ENCODE measurements at regions not wholly inside any gene's neighbourhood (a gene's known extent, or its start where the extent isn't known, plus 50 kb on each side); places are given as distances from the start of the nearest gene placed in this dataset.

DNA sequence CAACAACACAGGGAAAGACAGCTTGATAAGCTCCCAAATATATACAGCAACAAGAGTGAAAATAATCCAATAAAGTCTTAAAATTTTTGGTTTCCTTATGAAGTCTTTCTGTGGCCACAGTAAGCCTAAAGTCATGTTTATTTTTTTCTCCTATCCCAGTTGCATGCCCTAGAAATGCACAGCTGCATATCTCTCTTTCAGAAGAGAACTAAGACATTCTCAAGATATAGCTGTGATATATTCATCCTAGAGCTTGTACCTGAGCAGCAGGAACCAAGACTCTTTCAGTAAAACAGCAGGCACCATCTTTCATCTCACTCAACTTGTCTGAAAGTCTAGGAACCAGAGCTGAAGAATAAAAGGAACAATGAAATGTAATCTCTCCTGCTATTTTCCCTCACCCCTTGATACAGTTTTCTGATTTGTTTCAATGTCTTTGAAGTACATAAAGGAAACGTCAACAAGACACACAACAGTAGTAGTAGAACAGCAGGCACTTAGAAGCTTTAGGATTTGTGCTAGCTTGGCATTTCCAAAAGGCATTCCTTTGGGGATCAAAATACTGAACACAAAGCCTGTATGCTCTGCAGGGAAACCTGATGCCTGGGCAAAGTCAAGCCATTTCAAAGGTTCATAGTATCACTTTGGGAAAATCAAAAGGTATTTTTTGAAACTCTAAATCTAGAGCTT lies 536.8 kb downstream of the PYDC2 start:
- no peak for TF ChIP-seq CTCF (IDR thresholded peaks at IDR 0.05; ENCODE audit: borderline replicate concordance, control extremely low read depth, extremely low read depth, insufficient read depth, missing control alignments)
- DNase-seq (ENCODE audit: low spot score) = no peak
- in situ Hi-C loops (cut with MboI; ENCODE audit: low sequenced_read_pairs, unreplicated experiment) = no loop called here

- no peak for TF ChIP-seq CTCF (IDR thresholded peaks at IDR 0.05; ENCODE audit: borderline replicate concordance, control extremely low read depth, extremely low read depth, insufficient read depth, missing control alignments)
- no peak for DNase-seq (ENCODE audit: low spot score)
- in situ Hi-C loops (cut with MboI; ENCODE audit: low sequenced_read_pairs, unreplicated experiment) = no loop called here
Measured at GRCh38 chr3:192001218-192001617, 540.3 kb downstream of the PYDC2 start.

GRCh38 chr3:192005989-192006388 lies 545.0 kb downstream of the PYDC2 start:
- no peak for DNase-seq (ENCODE audit: low spot score)
- in situ Hi-C loops (cut with MboI; ENCODE audit: low sequenced_read_pairs, unreplicated experiment) = no loop called here
- no peak for TF ChIP-seq CTCF (IDR thresholded peaks at IDR 0.05; ENCODE audit: borderline replicate concordance, control extremely low read depth, extremely low read depth, insufficient read depth, missing control alignments)

- no peak for TF ChIP-seq CTCF (IDR thresholded peaks at IDR 0.05; ENCODE audit: borderline replicate concordance, control extremely low read depth, extremely low read depth, insufficient read depth, missing control alignments)
- DNase-seq (ENCODE audit: low spot score) = no peak
- in situ Hi-C loops (cut with MboI; ENCODE audit: low sequenced_read_pairs, unreplicated experiment) = no loop called here
Measured at GRCh38 chr3:192009903-192010302, 548.9 kb downstream of the PYDC2 start.

- no peak for TF ChIP-seq CTCF (IDR thresholded peaks at IDR 0.05; ENCODE audit: borderline replicate concordance, control extremely low read depth, extremely low read depth, insufficient read depth, missing control alignments)
- in situ Hi-C loops (cut with MboI; ENCODE audit: low sequenced_read_pairs, unreplicated experiment) = no loop called here
- no peak for DNase-seq (ENCODE audit: low spot score)
Measured at GRCh38 chr3:192010490-192010889, 549.5 kb downstream of the PYDC2 start.

DNA sequence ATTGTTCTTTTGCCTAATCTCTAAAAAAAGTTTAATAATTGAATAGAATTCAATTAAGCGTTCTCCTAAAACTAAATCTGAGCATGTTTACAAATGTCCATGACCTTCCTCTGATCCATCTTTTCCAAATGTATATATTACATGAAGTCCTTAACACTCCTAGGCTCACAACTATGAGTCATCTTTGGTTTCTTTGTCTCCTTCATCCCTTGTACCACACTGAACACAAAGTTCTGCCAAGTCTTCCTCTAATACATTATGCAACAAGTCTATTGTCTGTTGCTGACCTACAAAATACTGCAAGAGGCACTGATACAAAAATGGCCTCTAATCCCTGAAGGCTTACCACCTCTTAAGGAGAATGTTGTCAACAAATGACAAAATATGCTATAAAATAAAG lies 550.2 kb downstream of the PYDC2 start:
- TF ChIP-seq CTCF (IDR thresholded peaks at IDR 0.05; ENCODE audit: borderline replicate concordance, control extremely low read depth, extremely low read depth, insufficient read depth, missing control alignments) = no peak
- in situ Hi-C loops (cut with MboI; ENCODE audit: low sequenced_read_pairs, unreplicated experiment) = no loop called here
- no peak for DNase-seq (ENCODE audit: low spot score)

Data from GM13976 (cell line).